DOHH2 (cell line): ENCODE measurements at regions not wholly inside any gene's neighbourhood (a gene's known extent, or its start where the extent isn't known, plus 50 kb on each side); places are given as distances from the start of the nearest gene placed in this dataset.

Source experiments
- H3F3A ChIP-seq: fragments of 200-600 bp; sonication (generic), shearing (Covaris generic); 2 replicates; pipeline ENCODE4 v1.6.0; 2016; ENCODE audit warnings: antibody characterized with exemption, mild to moderate bottlenecking; ENCODE audit not compliant: control insufficient read depth, insufficient read depth
- H3K27ac ChIP-seq: fragments of 200-600 bp; sonication (generic); 2 replicates; pipeline ENCODE4 v1.5.1; 2014; ENCODE audit warnings: low read depth, mild to moderate bottlenecking, low read length, moderate library complexity
- H3K27me3 ChIP-seq: fragments of 200-600 bp; sonication (generic); 2 replicates; pipeline ENCODE4 v1.6.1; 2014; ENCODE audit warnings: mild to moderate bottlenecking, low read length, mixed read lengths; ENCODE audit not compliant: control insufficient read depth
- H3K36me3 ChIP-seq: fragments of 200-600 bp; sonication (generic); 2 replicates; pipeline ENCODE4 v1.6.1; 2014; ENCODE audit warnings: mild to moderate bottlenecking, low read length, moderate library complexity, mixed read lengths; ENCODE audit not compliant: control insufficient read depth
- H3K4me1 ChIP-seq: fragments of 200-600 bp; sonication (generic); 2 replicates; pipeline ENCODE4 v1.6.1; 2014; ENCODE audit warnings: mild to moderate bottlenecking, low read length, mixed read lengths; ENCODE audit not compliant: control insufficient read depth
- H3K4me2 ChIP-seq: fragments of 200-600 bp; sonication (generic); 2 replicates; pipeline ENCODE4 v1.6.0; 2014; ENCODE audit warnings: mild to moderate bottlenecking, low read length, moderate library complexity
- H3K4me3 ChIP-seq: fragments of 200-600 bp; sonication (generic); 2 replicates; pipeline ENCODE4 v1.5.1; 2014; ENCODE audit warnings: mild to moderate bottlenecking, low read length, mixed read lengths
- H3K79me2 ChIP-seq: fragments of 200-600 bp; sonication (generic); 2 replicates; pipeline ENCODE4 v1.6.1; 2014; ENCODE audit warnings: mild to moderate bottlenecking, low read length, mixed read lengths; ENCODE audit not compliant: control insufficient read depth
- H3K9me2 ChIP-seq: fragments of 200-600 bp; sonication (generic); replicated peaks from 2 replicates; pipeline ENCODE4 v1.6.1; 2014; ENCODE audit warnings: mild to moderate bottlenecking, low read length, mixed read lengths; ENCODE audit not compliant: control insufficient read depth
- H3K9me3 ChIP-seq: fragments of 200-600 bp; sonication (generic); 2 replicates; pipeline ENCODE4 v1.6.1; 2014; ENCODE audit warnings: antibody characterized with exemption, low read length, mixed read lengths; ENCODE audit not compliant: control insufficient read depth, insufficient read depth
- H4K20me1 ChIP-seq: fragments of 200-600 bp; sonication (generic); 2 replicates; pipeline ENCODE4 v1.6.0; 2014; ENCODE audit warnings: low read depth, mild to moderate bottlenecking, antibody characterized with exemption, low read length, moderate library complexity; ENCODE audit not compliant: control insufficient read depth, insufficient read depth
- CTCF ChIP-seq: fragments of 200-600 bp; sonication (generic); IDR thresholded peaks from one replicate; pipeline ENCODE4 v1.5.1; 2014; ENCODE audit warnings: antibody characterized with exemption, mild to moderate bottlenecking, low read depth, low read length; ENCODE audit not compliant: poor library complexity, severe bottlenecking
- EZH2phosphoT487 ChIP-seq: fragments of 200-600 bp; sonication (generic); IDR thresholded peaks from 2 replicates; pipeline ENCODE4 v1.6.1; 2017; ENCODE audit warnings: borderline replicate concordance, mild to moderate bottlenecking, antibody characterized with exemption, low read length, moderate library complexity, mixed read lengths

- no peaks in the 10 kb centered on the region for H3F3A ChIP-seq
- no peaks in the 10 kb centered on the region for H3K79me2 ChIP-seq
- no peaks in the 10 kb centered on the region for H3K36me3 ChIP-seq
- H4K20me1 ChIP-seq = no peaks in the 10 kb centered on the region
- H3K4me2 ChIP-seq = no peak overlapping the region
- no peak for TF ChIP-seq EZH2phosphoT487
- TF ChIP-seq CTCF = no peak
- no peaks in the 10 kb centered on the region for H3K9me2 ChIP-seq
- no peak overlapping the region for H3K27ac ChIP-seq
- no peaks in the 10 kb centered on the region for H3K4me1 ChIP-seq
- no peaks in the 10 kb centered on the region for H3K9me3 ChIP-seq
- H3K27me3 ChIP-seq = no peaks in the 10 kb centered on the region
- H3K4me3 ChIP-seq = no peak overlapping the region
These were observed 220.6 kb downstream of the GPAM start for GRCh38 chr10:111962951-111963350.

- Histone ChIP-seq H4K20me1 (no peaks in the 10 kb centered on the region), H3K36me3 (no peaks in the 10 kb centered on the region), H3K9me2 (no peaks in the 10 kb centered on the region), H3K9me3 (no peaks in the 10 kb centered on the region), H3K27ac (no peak overlapping the region), H3K27me3 (no peaks in the 10 kb centered on the region), H3K79me2 (no peaks in the 10 kb centered on the region), H3K4me3 (no peak overlapping the region), H3K4me1 (no peaks in the 10 kb centered on the region), H3F3A (no peaks in the 10 kb centered on the region), H3K4me2 (no peak overlapping the region)
- no peak for TF ChIP-seq CTCF
- no peak for TF ChIP-seq EZH2phosphoT487
These were observed 216.4 kb downstream of the GPAM start for GRCh38 chr10:111967116-111967515.

GRCh38 chr10:111967547-111967946 lies 216.0 kb downstream of the GPAM start:
- TF ChIP-seq CTCF (no peak), EZH2phosphoT487 (no peak)
- no peak overlapping the region for H3K27ac ChIP-seq
- no peaks in the 10 kb centered on the region for H4K20me1 ChIP-seq

GRCh38 chr10:111968647-111969046 lies 214.9 kb downstream of the GPAM start:
- TF ChIP-seq CTCF (no peak), EZH2phosphoT487 (no peak)
- Histone ChIP-seq H3K4me2 (no peak overlapping the region), H3F3A (no peaks in the 10 kb centered on the region), H3K27me3 (no peaks in the 10 kb centered on the region), H3K27ac (no peak overlapping the region), H3K4me1 (no peaks in the 10 kb centered on the region), H3K36me3 (no peaks in the 10 kb centered on the region), H3K79me2 (no peaks in the 10 kb centered on the region), H4K20me1 (no peaks in the 10 kb centered on the region), H3K9me2 (no peaks in the 10 kb centered on the region), H3K4me3 (no peak overlapping the region), H3K9me3 (no peaks in the 10 kb centered on the region)

More at GRCh38 chr10:111967547-111967946, 216.0 kb downstream of the GPAM start:
- no peaks in the 10 kb centered on the region for H3K9me3 ChIP-seq
- H3F3A ChIP-seq = no peaks in the 10 kb centered on the region
- no peak overlapping the region for H3K4me3 ChIP-seq
- H3K4me1 ChIP-seq = no peaks in the 10 kb centered on the region
- no peaks in the 10 kb centered on the region for H3K9me2 ChIP-seq
- no peak overlapping the region for H3K4me2 ChIP-seq
- H3K79me2 ChIP-seq = no peaks in the 10 kb centered on the region
- H3K27me3 ChIP-seq = no peaks in the 10 kb centered on the region
- no peaks in the 10 kb centered on the region for H3K36me3 ChIP-seq
